ENCODE measurements at regions not wholly inside any gene's neighbourhood (a gene's known extent, or its start where the extent isn't known, plus 50 kb on each side); places are given as distances from the start of the nearest gene placed in this dataset.

DNA sequence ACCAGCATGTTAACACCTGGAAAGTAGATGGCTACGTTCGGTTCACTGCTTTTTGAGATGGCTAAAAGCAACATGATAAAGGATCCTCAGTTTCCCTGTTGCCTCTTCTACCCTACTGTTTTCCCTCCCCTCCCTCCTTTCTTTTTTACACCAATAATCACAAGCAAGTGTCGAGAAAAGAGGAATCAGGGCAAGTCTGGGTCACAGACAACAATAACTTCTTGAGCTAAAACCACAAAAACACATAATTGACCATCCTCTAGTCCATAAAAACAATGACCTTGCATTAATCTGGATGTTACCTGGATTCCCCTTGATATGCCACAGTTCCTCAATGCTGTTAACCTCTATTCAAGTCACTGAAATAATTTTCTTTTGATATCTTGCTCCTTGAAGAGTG is 736.6 kb upstream of the GCFC2 start:
- H3K27ac ChIP-seq: no peak overlapping the region
- TF ChIP-seq, protein P1, sequence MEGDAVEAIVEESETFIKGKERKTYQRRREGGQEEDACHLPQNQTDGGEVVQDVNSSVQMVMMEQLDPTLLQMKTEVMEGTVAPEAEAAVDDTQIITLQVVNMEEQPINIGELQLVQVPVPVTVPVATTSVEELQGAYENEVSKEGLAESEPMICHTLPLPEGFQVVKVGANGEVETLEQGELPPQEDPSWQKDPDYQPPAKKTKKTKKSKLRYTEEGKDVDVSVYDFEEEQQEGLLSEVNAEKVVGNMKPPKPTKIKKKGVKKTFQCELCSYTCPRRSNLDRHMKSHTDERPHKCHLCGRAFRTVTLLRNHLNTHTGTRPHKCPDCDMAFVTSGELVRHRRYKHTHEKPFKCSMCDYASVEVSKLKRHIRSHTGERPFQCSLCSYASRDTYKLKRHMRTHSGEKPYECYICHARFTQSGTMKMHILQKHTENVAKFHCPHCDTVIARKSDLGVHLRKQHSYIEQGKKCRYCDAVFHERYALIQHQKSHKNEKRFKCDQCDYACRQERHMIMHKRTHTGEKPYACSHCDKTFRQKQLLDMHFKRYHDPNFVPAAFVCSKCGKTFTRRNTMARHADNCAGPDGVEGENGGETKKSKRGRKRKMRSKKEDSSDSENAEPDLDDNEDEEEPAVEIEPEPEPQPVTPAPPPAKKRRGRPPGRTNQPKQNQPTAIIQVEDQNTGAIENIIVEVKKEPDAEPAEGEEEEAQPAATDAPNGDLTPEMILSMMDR (IDR thresholded peaks at IDR 0.05): no peak
- H3K9me3 ChIP-seq (ENCODE audit: control insufficient read depth, low read length): no peaks in the 10 kb centered on the region
- H3K4me1 ChIP-seq: no peaks in the 10 kb centered on the region
- no peaks in the 10 kb centered on the region for H3K79me2 ChIP-seq
- no peak overlapping the region for H3K9ac ChIP-seq
- no peaks in the 10 kb centered on the region for H3K27me3 ChIP-seq (ENCODE audit: control insufficient read depth, insufficient read depth, low read length)
- H2AFZ ChIP-seq: no peak overlapping the region
- H3K36me3 ChIP-seq (ENCODE audit: control insufficient read depth, insufficient read depth, low read length): no peaks in the 10 kb centered on the region
- H3K4me3 ChIP-seq (ENCODE audit: low read depth, low read length): no peak overlapping the region
- no peak overlapping the region for H3K4me2 ChIP-seq (ENCODE audit: low read length)

DNA sequence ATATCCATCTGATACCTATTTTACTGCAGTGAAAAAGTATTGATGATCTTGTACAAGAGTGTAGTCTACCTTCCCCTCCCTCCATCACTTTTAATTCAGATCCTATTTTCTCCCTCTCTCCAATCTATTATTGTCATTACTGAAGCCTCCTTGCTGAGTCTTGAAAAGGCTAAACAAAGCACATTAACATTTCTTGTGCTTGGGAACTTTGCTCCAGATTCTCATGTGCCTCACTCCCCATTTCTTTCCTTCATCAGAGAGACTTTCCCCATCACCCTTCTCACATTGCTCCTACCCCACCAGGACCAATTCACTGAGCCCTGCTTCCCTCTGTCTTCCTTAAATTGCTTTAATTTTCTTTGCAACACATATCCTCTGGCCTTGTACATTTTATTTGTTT is 736.2 kb upstream of the GCFC2 start:
- Histone ChIP-seq H3K27me3 (ENCODE audit: control insufficient read depth, insufficient read depth, low read length) (no peaks in the 10 kb centered on the region), H3K4me3 (ENCODE audit: low read depth, low read length) (no peak overlapping the region), H3K9ac (no peak overlapping the region), H3K4me1 (no peaks in the 10 kb centered on the region), H3K36me3 (ENCODE audit: control insufficient read depth, insufficient read depth, low read length) (no peaks in the 10 kb centered on the region), H3K27ac (no peak overlapping the region), H3K4me2 (ENCODE audit: low read length) (no peak overlapping the region), H3K79me2 (no peaks in the 10 kb centered on the region), H3K9me3 (ENCODE audit: control insufficient read depth, low read length) (no peaks in the 10 kb centered on the region), H2AFZ (no peak overlapping the region)
- TF ChIP-seq, protein P1 (IDR thresholded peaks at IDR 0.05): no peak

DNA sequence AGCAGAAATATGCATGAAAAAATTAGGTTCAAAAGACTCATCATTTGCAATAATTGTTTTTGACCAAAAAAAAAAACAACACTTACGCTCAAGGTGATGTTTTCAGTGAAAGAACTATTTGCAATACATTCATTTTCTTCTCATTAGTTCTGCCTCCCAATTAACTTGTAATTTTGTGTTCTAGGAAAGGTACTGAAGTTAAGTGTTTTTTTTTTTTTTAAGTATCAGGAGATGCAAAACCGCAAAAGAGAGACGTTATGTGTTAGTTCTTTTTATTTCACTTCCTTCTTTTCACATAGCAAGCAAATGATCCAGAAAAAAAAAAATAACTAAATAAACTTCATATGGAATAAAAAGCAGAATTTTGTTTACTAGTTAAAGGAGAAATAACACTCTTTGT is 735.2 kb upstream of the GCFC2 start:
- no peaks in the 10 kb centered on the region for H3K9me3 ChIP-seq (ENCODE audit: control insufficient read depth, low read length)
- H3K27me3 ChIP-seq (ENCODE audit: control insufficient read depth, insufficient read depth, low read length): no peaks in the 10 kb centered on the region
- H2AFZ ChIP-seq: no peak overlapping the region
- no peaks in the 10 kb centered on the region for H3K4me1 ChIP-seq
- H3K27ac ChIP-seq: no peak overlapping the region
- TF ChIP-seq, protein P1 (IDR thresholded peaks at IDR 0.05): no peak
- no peaks in the 10 kb centered on the region for H3K79me2 ChIP-seq
- H3K36me3 ChIP-seq (ENCODE audit: control insufficient read depth, insufficient read depth, low read length): no peaks in the 10 kb centered on the region
- H3K9ac ChIP-seq: no peak overlapping the region
- no peak overlapping the region for H3K4me2 ChIP-seq (ENCODE audit: low read length)
- no peak overlapping the region for H3K4me3 ChIP-seq (ENCODE audit: low read depth, low read length)

DNA sequence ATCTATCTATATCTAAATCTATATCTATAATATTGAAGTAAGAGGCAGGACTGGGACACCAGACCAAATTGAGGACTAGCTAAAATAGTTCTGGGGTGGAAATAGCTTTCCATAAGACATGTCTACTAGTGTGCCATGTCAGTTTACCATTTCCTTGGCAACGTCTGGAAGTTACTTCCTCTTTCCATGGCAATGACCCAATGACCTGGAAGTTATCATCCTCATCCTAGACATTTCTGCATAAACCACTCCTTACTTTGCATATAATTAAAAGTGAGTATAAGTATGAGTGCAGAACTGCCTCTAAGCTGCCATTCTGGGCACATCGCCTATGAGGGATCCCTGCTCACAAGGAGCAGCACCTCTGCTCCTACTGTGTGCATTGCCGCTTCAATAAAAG is 734.0 kb upstream of the GCFC2 start:
- H3K79me2 ChIP-seq: no peaks in the 10 kb centered on the region
- no peaks in the 10 kb centered on the region for H3K27me3 ChIP-seq (ENCODE audit: control insufficient read depth, insufficient read depth, low read length)
- H2AFZ ChIP-seq: no peak overlapping the region
- TF ChIP-seq, protein P1 (IDR thresholded peaks at IDR 0.05): no peak
- H3K36me3 ChIP-seq (ENCODE audit: control insufficient read depth, insufficient read depth, low read length): no peaks in the 10 kb centered on the region
- no peak overlapping the region for H3K27ac ChIP-seq
- no peak overlapping the region for H3K4me3 ChIP-seq (ENCODE audit: low read depth, low read length)
- H3K9me3 ChIP-seq (ENCODE audit: control insufficient read depth, low read length): no peaks in the 10 kb centered on the region
- H3K4me1 ChIP-seq: no peaks in the 10 kb centered on the region
- no peak overlapping the region for H3K4me2 ChIP-seq (ENCODE audit: low read length)
- H3K9ac ChIP-seq: no peak overlapping the region

DNA sequence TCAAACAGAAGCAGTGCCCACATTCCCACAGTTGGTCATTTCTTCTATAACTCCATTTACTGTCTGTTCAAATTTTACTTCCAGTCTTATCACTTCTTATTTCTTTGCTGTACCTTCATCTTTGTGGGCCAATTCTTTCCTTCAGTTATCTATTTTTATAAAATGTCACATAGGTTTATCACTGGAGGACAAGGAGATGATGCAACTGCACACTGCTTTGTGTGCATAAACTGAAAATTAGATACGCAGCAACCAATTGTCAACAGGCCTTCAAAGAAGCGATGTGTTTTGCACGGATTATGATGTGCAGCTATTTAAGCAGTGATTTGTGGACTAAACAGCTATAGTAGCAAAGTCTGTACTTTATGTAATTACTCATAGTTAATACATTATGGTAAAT is 726.8 kb upstream of the GCFC2 start:
- Histone ChIP-seq H3K4me3 (ENCODE audit: low read depth, low read length) (no peak overlapping the region), H3K79me2 (no peaks in the 10 kb centered on the region), H3K4me2 (ENCODE audit: low read length) (no peak overlapping the region), H3K27ac (no peak overlapping the region), H3K9me3 (ENCODE audit: control insufficient read depth, low read length) (no peaks in the 10 kb centered on the region), H3K9ac (no peak overlapping the region), H3K36me3 (ENCODE audit: control insufficient read depth, insufficient read depth, low read length) (no peaks in the 10 kb centered on the region), H3K4me1 (no peaks in the 10 kb centered on the region), H3K27me3 (ENCODE audit: control insufficient read depth, insufficient read depth, low read length) (no peaks in the 10 kb centered on the region), H2AFZ (no peak overlapping the region)
- TF ChIP-seq, protein P1 (IDR thresholded peaks at IDR 0.05): no peak
